B cell (primary cell): ENCODE measurements at regions not wholly inside any gene's neighbourhood (a gene's known extent, or its start where the extent isn't known, plus 50 kb on each side); places are given as distances from the start of the nearest gene placed in this dataset.

Experiments
- ATAC-seq: fragments of 200-7000 bp; cut with Tn5 transposase; one replicate; pipeline ENCODE4 v1.10.0; 2021; ENCODE audit warnings: low read depth, mild to moderate bottlenecking, moderate number of reproducible peaks, moderate library complexity
- CTCF ChIA-PET: fragments of 350-600 bp; sonication (Branson Sonifier 250); formaldehyde crosslinking; loops from one replicate; lab custom pipeline; 2021; ENCODE audit warnings: antibody characterized with exemption, inconsistent platforms; lab: Charles Lee
- POLR2A ChIA-PET: fragments of 350-600 bp; sonication (Branson Sonifier 250); formaldehyde crosslinking; loops from one replicate; lab custom pipeline; 2021; ENCODE audit warnings: antibody characterized with exemption; lab: Charles Lee
- DNase-seq: peaks from one replicate; pipeline ENCODE4 v3.0.0; 2013
- H2AFZ ChIP-seq: 2 replicates; pipeline ENCODE4 v1.6.1; 2012; ENCODE audit warnings: mild to moderate bottlenecking, low read depth, low read length; ENCODE audit not compliant: insufficient read depth, poor library complexity, severe bottlenecking
- H3K27ac ChIP-seq, 2 donors: 1 replicate in 1 of 2; 2 replicates in 1 of 2; pipeline ENCODE4 v1.5.1; 2012 to 2013; ENCODE audit warnings: low read length in 2 of 2, mild to moderate bottlenecking in 2 of 2, moderate library complexity in 1 of 2
- H3K27me3 ChIP-seq, 4 experiments: fragments of 200-600 bp in 1 of 4; sonication (generic) in 1 of 4; replicated peaks in 1 of 4; 1 replicate in 2 of 4; 2 replicates in 2 of 4; pipeline versions ENCODE4 v1.6.1 to v1.7.0; 2013 to 2016; ENCODE audit warnings: low read length in 3 of 4, mild to moderate bottlenecking in 2 of 4, mixed read lengths in 1 of 4, moderate library complexity in 1 of 4; ENCODE audit not compliant: insufficient read depth in 4 of 4, control insufficient read depth in 3 of 4; ENCODE audit errors: control extremely low read depth in 1 of 4
- H3K36me3 ChIP-seq, 2 experiments: replicated peaks in 1 of 2; 1 replicate in 1 of 2; 2 replicates in 1 of 2; pipeline versions ENCODE4 v1.6.1 to v1.7.1; 2013; ENCODE audit warnings: low read length in 1 of 2; ENCODE audit not compliant: insufficient read depth in 2 of 2, control insufficient read depth in 1 of 2; ENCODE audit errors: control extremely low read depth in 1 of 2, extremely low read depth in 1 of 2
- H3K4me1 ChIP-seq, 2 donors: fragments of 200-600 bp in 1 of 2; sonication (generic) in 1 of 2; 1 replicate in 1 of 2; 2 replicates in 1 of 2; pipeline versions ENCODE4 v1.5.1 to v1.6.1; 2013 to 2017; ENCODE audit warnings: low read length in 2 of 2; ENCODE audit not compliant: control insufficient read depth in 2 of 2, insufficient read depth in 2 of 2
- H3K4me2 ChIP-seq: replicated peaks from 2 replicates; pipeline ENCODE3; 2012; ENCODE audit warnings: mild to moderate bottlenecking, low read depth, low read length; ENCODE audit not compliant: poor library complexity, severe bottlenecking
- H3K4me3 ChIP-seq, 5 experiments: fragments of 200-600 bp in 1 of 5; sonication (generic) in 1 of 5; 1 replicate in 3 of 5; 2 replicates in 2 of 5; pipeline versions ENCODE4 v1.5.1 to v1.7.0; 2011 to 2016; ENCODE audit warnings: low read length in 4 of 5, mild to moderate bottlenecking in 4 of 5, low read depth in 2 of 5, control low read depth in 1 of 5, moderate library complexity in 1 of 5; ENCODE audit not compliant: insufficient read depth in 1 of 5; ENCODE audit errors: control extremely low read depth in 1 of 5, extremely low read depth in 1 of 5
- H3K79me2 ChIP-seq: fragments of 200-600 bp; sonication (generic); one replicate; pipeline ENCODE4 v1.6.0; 2016; ENCODE audit warnings: low read length; ENCODE audit not compliant: control insufficient read depth, insufficient read depth
- H3K9ac ChIP-seq: fragments of 200-600 bp; sonication (generic); 2 replicates; pipeline ENCODE4 v1.6.1; 2017; ENCODE audit warnings: mild to moderate bottlenecking, low read length, moderate library complexity
- H3K9me3 ChIP-seq, 3 donors: one replicate each; pipeline versions ENCODE4 v1.6.1 to v1.7.1; 2013; ENCODE audit warnings: low read length in 2 of 3; ENCODE audit not compliant: control insufficient read depth in 2 of 3, insufficient read depth in 1 of 3; ENCODE audit errors: control extremely low read depth in 1 of 3
- H4K20me1 ChIP-seq: 2 replicates; pipeline ENCODE4 v1.6.0; 2012; ENCODE audit warnings: mild to moderate bottlenecking, low read length; ENCODE audit not compliant: insufficient read depth, control insufficient read depth, poor library complexity, severe bottlenecking
- H3K27ac Mint-ChIP-seq: one replicate; pipeline ENCODE4 v1.8.0; 2021; ENCODE audit warnings: mixed read lengths
- H3K27me3 Mint-ChIP-seq: one replicate; pipeline ENCODE4 v1.8.0; 2021; ENCODE audit warnings: mixed read lengths
- H3K4me1 Mint-ChIP-seq: one replicate; pipeline ENCODE4 v1.8.0; 2021; ENCODE audit warnings: mixed read lengths
- H3K4me3 Mint-ChIP-seq: one replicate; pipeline ENCODE4 v1.8.0; 2021; ENCODE audit warnings: mixed read lengths
- H3K9me3 Mint-ChIP-seq: one replicate; pipeline ENCODE4 v1.8.0; 2022; ENCODE audit warnings: mixed read lengths; ENCODE audit not compliant: insufficient read depth
- EZH2 ChIP-seq: IDR thresholded peaks from 2 replicates; pipeline ENCODE4 v1.6.1; 2012; ENCODE audit warnings: borderline replicate concordance, low read depth, mild to moderate bottlenecking, moderate library complexity, low read length; ENCODE audit not compliant: insufficient read depth, poor library complexity, severe bottlenecking
- WGBS: methylation state at CpG from one replicate; pipeline ENCODE4 v1.1.5; 2013; ENCODE audit warnings: missing lambda C conversion rate; ENCODE audit not compliant: insufficient coverage; 5-methylcytosine and 5-hydroxymethylcytosine counted together
- intact Hi-C: fragments of 100-400 bp; cut with micrococcal nuclease; formaldehyde crosslinking; loops from one replicate; pipeline ENCODE4 v1.10.0; 2022
- TF ChIP-seq, protein P1 (sequence below): fragments of 200-600 bp; IDR thresholded peaks from one replicate; pipeline ENCODE4 v1.8.0; 2022; ENCODE audit warnings: antibody characterized with exemption, mild to moderate bottlenecking

DNA sequence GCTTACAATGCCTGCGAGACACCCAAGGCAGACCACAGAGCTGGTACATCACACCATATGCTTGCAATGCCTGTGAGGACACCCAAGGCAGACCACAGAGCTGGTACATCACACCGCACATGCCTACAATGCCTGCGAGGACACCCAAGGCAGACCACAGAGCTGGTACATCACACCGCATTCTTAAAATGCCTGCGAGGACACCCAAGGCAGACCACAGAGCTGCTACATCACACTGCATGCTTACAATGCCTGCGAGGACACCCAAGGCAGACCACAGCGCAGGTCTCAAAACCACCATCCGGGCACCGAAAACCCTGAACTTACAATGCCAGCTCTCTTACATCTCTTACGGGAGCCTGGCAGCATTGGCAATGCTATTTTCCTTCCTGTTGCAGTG is 799.6 kb downstream of the GALR1 start:
- H2AFZ ChIP-seq = no peak overlapping the region
- no peaks in the 10 kb centered on the region for H3K79me2 ChIP-seq
- H3K4me3 ChIP-seq = no peak overlapping the region
- no peaks in the 10 kb centered on the region for H3K27me3 ChIP-seq
- no peak overlapping the region for H3K9ac ChIP-seq
- Mint-ChIP-seq H3K9me3 (peaks cover 6% of the 10 kb centered on the region), H3K4me1 (no peaks in the 10 kb centered on the region), H3K27ac (no peak overlapping the region), H3K4me3 (no peak overlapping the region), H3K27me3 (no peaks in the 10 kb centered on the region)
- no peaks in the 10 kb centered on the region for H3K4me1 ChIP-seq
- no peak for TF ChIP-seq EZH2
- TF ChIP-seq, protein P1, sequence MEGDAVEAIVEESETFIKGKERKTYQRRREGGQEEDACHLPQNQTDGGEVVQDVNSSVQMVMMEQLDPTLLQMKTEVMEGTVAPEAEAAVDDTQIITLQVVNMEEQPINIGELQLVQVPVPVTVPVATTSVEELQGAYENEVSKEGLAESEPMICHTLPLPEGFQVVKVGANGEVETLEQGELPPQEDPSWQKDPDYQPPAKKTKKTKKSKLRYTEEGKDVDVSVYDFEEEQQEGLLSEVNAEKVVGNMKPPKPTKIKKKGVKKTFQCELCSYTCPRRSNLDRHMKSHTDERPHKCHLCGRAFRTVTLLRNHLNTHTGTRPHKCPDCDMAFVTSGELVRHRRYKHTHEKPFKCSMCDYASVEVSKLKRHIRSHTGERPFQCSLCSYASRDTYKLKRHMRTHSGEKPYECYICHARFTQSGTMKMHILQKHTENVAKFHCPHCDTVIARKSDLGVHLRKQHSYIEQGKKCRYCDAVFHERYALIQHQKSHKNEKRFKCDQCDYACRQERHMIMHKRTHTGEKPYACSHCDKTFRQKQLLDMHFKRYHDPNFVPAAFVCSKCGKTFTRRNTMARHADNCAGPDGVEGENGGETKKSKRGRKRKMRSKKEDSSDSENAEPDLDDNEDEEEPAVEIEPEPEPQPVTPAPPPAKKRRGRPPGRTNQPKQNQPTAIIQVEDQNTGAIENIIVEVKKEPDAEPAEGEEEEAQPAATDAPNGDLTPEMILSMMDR = no peak
- intact Hi-C loops = no loop called here
- H3K9me3 ChIP-seq = peaks cover 0 to 9% (median 0%) of the 10 kb centered on the region in 3 donors
- no peaks in the 10 kb centered on the region for H3K36me3 ChIP-seq
- ChIA-PET CTCF (no interaction called here), POLR2A (no interaction called here)
- H4K20me1 ChIP-seq = no peaks in the 10 kb centered on the region
- no peak overlapping the region for H3K4me2 ChIP-seq
- H3K27ac ChIP-seq = no peak overlapping the region
- DNase-seq = no peak
- WGBS = 89% methylated on average over 5 of the region's 10 CpGs
- no peak for ATAC-seq

GRCh38 chr18:78054801-78055200 is 805.2 kb downstream of the GALR1 start:
- Histone ChIP-seq H3K79me2 (no peaks in the 10 kb centered on the region), H3K9ac (no peak overlapping the region), H3K4me2 (no peak overlapping the region), H3K27ac (no peak overlapping the region), H3K27me3 (no peaks in the 10 kb centered on the region), H3K4me3 (no peak overlapping the region), H3K36me3 (no peaks in the 10 kb centered on the region), H4K20me1 (no peaks in the 10 kb centered on the region), H2AFZ (no peak overlapping the region), H3K9me3 (peaks cover 0 to 19% (median 0%) of the 10 kb centered on the region in 3 donors), H3K4me1 (no peaks in the 10 kb centered on the region)
- no peaks in the 10 kb centered on the region for H3K27me3 Mint-ChIP-seq
- ATAC-seq = no peak
- peaks cover 6% of the 10 kb centered on the region for H3K9me3 Mint-ChIP-seq
- 95% methylated on average over 3 of the region's 6 CpGs for WGBS
- no peak for DNase-seq
- H3K4me3 Mint-ChIP-seq = no peak overlapping the region
- TF ChIP-seq, protein P1 = no peak
- no peak for TF ChIP-seq EZH2
- no peak overlapping the region for H3K27ac Mint-ChIP-seq
- POLR2A ChIA-PET = no interaction called here
- no peaks in the 10 kb centered on the region for H3K4me1 Mint-ChIP-seq
- intact Hi-C loops = no loop called here
- CTCF ChIA-PET = no interaction called here
